Stimulated activated memory B cell treated with anti-CD40 and anti-IgM and Interleukin-4, amounts not matched to agents 10 μg/mL and 1 μg/mL and 100 μg/mL, for 72 hours (primary cell): ENCODE measurements at regions not wholly inside any gene's neighbourhood (a gene's known extent, or its start where the extent isn't known, plus 50 kb on each side); places are given as distances from the start of the nearest gene placed in this dataset.

Source experiments
- ATAC-seq: fragments of 150-1000 bp; cut with Tn5 transposase; 2 replicates; pipeline ENCODE4 v1.10.0; 2021
- H3K27ac Mint-ChIP-seq: one replicate; pipeline ENCODE4 v1.8.0; 2022; ENCODE audit warnings: mild to moderate bottlenecking, mixed read lengths
- H3K27me3 Mint-ChIP-seq: one replicate; pipeline ENCODE4 v1.8.0; 2022; ENCODE audit warnings: mixed read lengths
- H3K36me3 Mint-ChIP-seq: one replicate; pipeline ENCODE4 v1.8.0; 2022; ENCODE audit warnings: mixed read lengths
- H3K4me1 Mint-ChIP-seq: one replicate; pipeline ENCODE4 v1.8.0; 2022; ENCODE audit warnings: mixed read lengths
- H3K4me3 Mint-ChIP-seq: one replicate; pipeline ENCODE4 v1.8.0; 2022; ENCODE audit warnings: mild to moderate bottlenecking, moderate library complexity, mixed read lengths
- H3K9me3 Mint-ChIP-seq: one replicate; pipeline ENCODE4 v1.8.0; 2022; ENCODE audit warnings: mixed read lengths

- ATAC-seq, result no peak
- H3K4me3 Mint-ChIP-seq, result no peak overlapping the region
- H3K27me3 Mint-ChIP-seq, result no peaks in the 10 kb centered on the region
- H3K9me3 Mint-ChIP-seq, result peaks cover 13% of the 10 kb centered on the region
- H3K27ac Mint-ChIP-seq, result no peak overlapping the region
- H3K36me3 Mint-ChIP-seq, result no peaks in the 10 kb centered on the region
- H3K4me1 Mint-ChIP-seq, result no peaks in the 10 kb centered on the region
These were observed 308.9 kb downstream of the MN1 start for GRCh38 chr22:27492566-27493201.

- Mint-ChIP-seq H3K27ac (no peak overlapping the region), H3K27me3 (no peaks in the 10 kb centered on the region)
- no peak for ATAC-seq
These were observed 307.8 kb downstream of the MN1 start for GRCh38 chr22:27493796-27494195.

DNA sequence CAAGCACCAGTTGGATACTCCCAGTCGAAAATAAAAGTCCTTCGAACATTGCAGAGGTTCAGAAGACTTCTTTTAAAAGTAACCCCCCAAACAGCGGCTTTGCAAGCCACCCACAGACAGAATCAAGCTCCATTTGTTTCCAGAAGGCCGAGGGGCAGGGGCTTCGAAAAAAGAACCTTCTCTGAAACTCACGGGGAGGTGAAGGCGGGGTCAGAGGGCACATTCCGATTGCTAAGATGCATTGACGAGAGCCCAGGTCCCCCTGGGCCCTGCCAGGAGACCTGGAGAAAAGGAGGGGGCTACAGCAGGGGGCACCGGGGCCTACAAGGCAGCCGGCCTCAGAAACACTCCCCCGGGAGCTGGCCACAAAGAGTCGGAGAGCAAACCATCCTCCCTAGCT lies 306.8 kb downstream of the MN1 start:
- Mint-ChIP-seq H3K27me3 (no peaks in the 10 kb centered on the region), H3K4me1 (no peaks in the 10 kb centered on the region), H3K9me3 (peaks cover 13% of the 10 kb centered on the region), H3K27ac (no peak overlapping the region), H3K4me3 (no peak overlapping the region), H3K36me3 (no peaks in the 10 kb centered on the region)
- ATAC-seq, result no peak

More at GRCh38 chr22:27493796-27494195, 307.8 kb downstream of the MN1 start:
- Mint-ChIP-seq H3K36me3 (no peaks in the 10 kb centered on the region), H3K9me3 (peaks cover 13% of the 10 kb centered on the region), H3K4me3 (no peak overlapping the region), H3K4me1 (no peaks in the 10 kb centered on the region)

DNA sequence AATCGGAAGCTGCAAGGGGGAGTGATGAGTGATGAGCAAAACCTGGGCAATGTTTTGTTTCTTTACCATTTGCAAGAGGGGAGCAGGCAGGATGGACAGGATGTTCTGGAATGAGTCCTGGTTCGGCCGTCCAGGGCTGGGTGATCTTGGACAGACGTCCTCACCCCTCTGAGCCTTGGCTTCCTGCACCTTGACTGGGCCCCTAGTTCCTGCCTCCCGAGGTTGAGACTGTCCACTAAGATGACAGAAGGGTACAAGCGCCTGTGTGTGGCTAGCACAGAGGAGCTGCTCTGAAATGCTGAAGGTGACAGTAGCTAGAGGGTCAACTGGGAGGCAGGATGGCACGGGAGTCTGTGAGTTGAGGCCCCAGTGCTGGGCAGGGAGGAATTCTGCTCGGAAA lies 306.2 kb downstream of the MN1 start:
- Mint-ChIP-seq H3K27ac (no peak overlapping the region), H3K4me1 (no peaks in the 10 kb centered on the region), H3K36me3 (no peaks in the 10 kb centered on the region), H3K27me3 (no peaks in the 10 kb centered on the region), H3K9me3 (peaks cover 13% of the 10 kb centered on the region), H3K4me3 (no peak overlapping the region)
- no peak for ATAC-seq

DNA sequence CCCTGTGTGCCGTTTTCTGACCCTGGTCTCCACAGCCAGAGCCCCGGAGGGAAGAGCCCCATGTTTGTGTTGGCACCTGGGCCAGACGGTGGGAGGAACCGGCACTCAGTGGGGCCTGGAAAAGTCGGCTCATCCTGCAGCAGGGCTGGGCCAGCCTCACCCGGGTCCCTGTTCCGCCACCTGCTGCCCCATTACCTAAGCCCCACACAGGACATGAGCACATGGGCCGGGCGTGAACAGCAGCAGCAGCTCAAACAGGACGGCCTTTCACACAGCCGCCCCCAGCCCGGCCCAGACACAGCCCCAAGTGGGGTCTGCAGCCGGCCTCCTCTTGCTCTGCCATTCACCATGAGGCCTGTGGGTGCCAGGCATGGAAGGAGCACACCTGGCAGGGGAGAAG lies 302.4 kb downstream of the MN1 start:
- no peak for ATAC-seq
- Mint-ChIP-seq H3K36me3 (no peaks in the 10 kb centered on the region), H3K4me1 (no peaks in the 10 kb centered on the region), H3K9me3 (peaks cover 6% of the 10 kb centered on the region), H3K4me3 (no peak overlapping the region), H3K27me3 (no peaks in the 10 kb centered on the region), H3K27ac (no peak overlapping the region)

- no peak for ATAC-seq
- Mint-ChIP-seq H3K27me3 (no peaks in the 10 kb centered on the region), H3K36me3 (no peaks in the 10 kb centered on the region), H3K27ac (no peak overlapping the region), H3K4me1 (no peaks in the 10 kb centered on the region), H3K4me3 (no peak overlapping the region), H3K9me3 (peaks cover 6% of the 10 kb centered on the region)
These were observed 300.2 kb downstream of the MN1 start for GRCh38 chr22:27501191-27501936.

DNA sequence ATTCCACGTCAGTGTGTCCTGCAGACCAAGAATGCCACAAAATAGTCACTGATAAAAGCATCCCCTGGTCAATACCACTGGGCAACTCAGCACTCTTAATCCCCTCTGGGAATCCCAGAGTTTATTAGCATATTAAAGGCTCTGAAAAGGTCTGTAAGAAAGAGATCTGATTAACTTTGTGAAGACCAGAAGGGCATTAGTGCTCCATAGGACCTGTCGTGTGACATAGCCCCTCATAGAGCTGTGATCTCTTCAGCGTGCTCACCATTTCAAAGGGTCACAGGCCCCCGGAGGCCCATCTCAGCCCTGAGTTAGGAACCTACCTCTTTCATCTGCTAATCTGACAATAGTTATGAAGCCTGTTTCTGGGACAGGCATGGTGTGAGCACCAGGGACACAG lies 299.2 kb downstream of the MN1 start:
- no peak overlapping the region for H3K4me3 Mint-ChIP-seq
- no peak overlapping the region for H3K27ac Mint-ChIP-seq
- no peaks in the 10 kb centered on the region for H3K27me3 Mint-ChIP-seq
- H3K9me3 Mint-ChIP-seq, result peaks cover 6% of the 10 kb centered on the region
- no peaks in the 10 kb centered on the region for H3K4me1 Mint-ChIP-seq
- H3K36me3 Mint-ChIP-seq, result no peaks in the 10 kb centered on the region
- no peak for ATAC-seq

- no peak for ATAC-seq
- Mint-ChIP-seq H3K4me3 (no peak overlapping the region), H3K9me3 (peaks cover 6% of the 10 kb centered on the region), H3K36me3 (no peaks in the 10 kb centered on the region), H3K4me1 (no peaks in the 10 kb centered on the region), H3K27me3 (no peaks in the 10 kb centered on the region), H3K27ac (no peak overlapping the region)
These were observed 296.9 kb downstream of the MN1 start for GRCh38 chr22:27504360-27505253.

DNA sequence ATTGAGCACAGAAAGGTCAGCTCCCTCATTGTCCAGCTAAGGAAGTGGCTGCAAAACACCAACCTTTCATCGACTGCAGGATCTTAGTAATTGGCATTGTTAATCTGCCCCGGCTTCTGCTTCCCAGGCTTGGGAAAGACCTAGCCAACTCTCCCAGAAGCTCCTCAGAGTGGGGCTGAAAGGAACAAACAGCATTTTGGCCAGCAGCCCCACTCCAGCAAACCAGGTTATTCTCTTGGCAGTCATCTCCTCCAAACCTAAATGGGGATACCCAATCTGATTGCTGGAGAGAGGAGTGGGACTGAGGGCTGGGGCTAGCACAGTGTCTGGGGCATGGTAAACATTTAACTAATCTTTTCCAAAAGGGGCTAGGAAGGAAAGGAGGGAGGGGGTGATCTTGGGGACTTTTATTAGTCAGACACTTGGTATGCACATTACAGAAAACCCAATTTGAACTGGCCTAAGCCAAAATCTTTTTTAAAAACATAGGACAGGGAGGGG lies 294.4 kb downstream of the MN1 start:
- Mint-ChIP-seq H3K4me1 (no peaks in the 10 kb centered on the region), H3K4me3 (no peak overlapping the region), H3K27me3 (no peaks in the 10 kb centered on the region), H3K27ac (no peak overlapping the region), H3K9me3 (peaks cover 6% of the 10 kb centered on the region), H3K36me3 (no peaks in the 10 kb centered on the region)
- no peak for ATAC-seq

- ATAC-seq, result no peak
- Mint-ChIP-seq H3K27me3 (no peaks in the 10 kb centered on the region), H3K4me1 (no peaks in the 10 kb centered on the region), H3K4me3 (no peak overlapping the region), H3K27ac (no peak overlapping the region), H3K36me3 (no peaks in the 10 kb centered on the region), H3K9me3 (peaks cover 6% of the 10 kb centered on the region)
These were observed 293.5 kb downstream of the MN1 start for GRCh38 chr22:27507935-27508526.

DNA sequence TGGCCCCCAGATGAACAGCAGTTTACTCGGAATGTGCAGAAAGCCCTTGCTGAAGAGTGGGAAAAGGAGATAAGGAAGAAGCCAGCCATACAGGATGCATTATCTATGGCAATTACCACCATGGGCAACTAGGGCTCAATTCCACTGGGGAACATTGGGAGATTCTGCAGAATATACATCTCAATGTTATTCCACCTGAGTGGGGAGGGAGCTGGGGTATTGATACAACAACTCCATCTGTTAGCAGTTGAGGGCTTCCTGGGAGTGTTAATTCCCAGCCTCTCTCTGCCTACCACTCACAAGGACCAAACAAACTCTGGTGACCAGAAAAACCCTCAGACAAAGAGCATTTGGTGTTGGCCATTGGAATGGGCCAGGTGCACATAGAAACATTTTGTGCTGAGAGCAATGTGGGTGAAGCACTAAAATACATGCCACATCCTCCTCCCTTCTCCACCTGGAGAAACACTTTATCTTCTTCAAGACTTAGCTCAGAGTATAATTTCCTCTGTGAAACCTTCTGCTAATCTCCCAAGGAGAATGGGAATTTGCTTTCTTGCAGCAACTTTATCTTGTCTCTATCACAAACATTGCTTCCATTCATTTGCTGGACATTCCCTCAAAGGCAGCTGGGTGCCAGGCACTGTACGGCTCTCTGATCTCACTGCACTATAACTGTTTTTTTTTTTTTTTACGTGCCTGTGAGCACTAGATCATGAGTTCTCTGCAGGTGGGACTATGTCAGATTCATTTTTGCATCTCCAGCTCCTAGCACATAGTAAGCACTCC lies 292.2 kb downstream of the MN1 start:
- Mint-ChIP-seq H3K36me3 (no peaks in the 10 kb centered on the region), H3K4me1 (no peaks in the 10 kb centered on the region), H3K27me3 (no peaks in the 10 kb centered on the region), H3K4me3 (no peak overlapping the region), H3K27ac (no peak overlapping the region), H3K9me3 (no peaks in the 10 kb centered on the region)
- no peak for ATAC-seq

DNA sequence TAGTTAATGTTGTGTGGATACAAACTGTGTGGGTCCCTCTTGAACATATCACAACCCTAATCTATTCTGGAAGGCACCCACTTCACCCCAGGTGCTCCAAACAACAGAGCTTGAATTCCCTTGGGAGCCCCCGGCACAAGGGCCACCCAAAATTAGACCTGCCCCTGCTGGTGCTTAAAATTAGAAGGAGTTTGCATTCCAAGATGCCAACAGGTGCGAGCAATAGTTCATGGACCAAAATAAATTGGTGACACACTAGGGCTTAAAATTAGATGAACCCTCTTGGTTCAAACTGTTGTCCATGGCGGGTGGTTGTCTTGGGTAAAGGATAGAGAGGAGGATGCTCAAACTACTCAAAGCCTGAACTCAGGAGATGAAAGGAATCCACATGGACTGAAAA lies 291.5 kb downstream of the MN1 start:
- Mint-ChIP-seq H3K4me1 (no peaks in the 10 kb centered on the region), H3K9me3 (no peaks in the 10 kb centered on the region), H3K27me3 (no peaks in the 10 kb centered on the region), H3K4me3 (no peak overlapping the region), H3K36me3 (no peaks in the 10 kb centered on the region), H3K27ac (no peak overlapping the region)
- no peak for ATAC-seq

DNA sequence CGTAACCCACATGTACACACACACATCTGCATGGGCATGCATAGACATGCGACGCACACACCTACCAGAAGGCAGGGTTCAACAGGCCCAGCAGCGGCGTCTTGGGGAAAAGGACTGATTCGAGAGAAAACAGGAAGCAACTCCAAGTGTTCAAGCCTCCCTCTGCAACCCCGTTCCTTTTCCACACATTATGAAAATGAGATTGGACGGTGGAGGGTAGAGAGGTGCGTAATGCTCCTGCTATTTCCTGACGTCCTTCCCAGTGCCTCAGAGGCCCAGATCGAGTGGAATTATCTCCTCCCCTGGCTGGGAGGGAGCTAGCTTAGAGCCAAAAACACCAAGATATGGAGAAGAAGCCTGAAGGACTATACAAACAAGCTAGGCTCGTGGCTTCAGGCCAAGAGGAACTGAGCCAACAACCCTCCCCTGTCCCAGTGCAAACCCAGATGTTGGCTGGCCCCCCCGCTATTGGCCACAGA lies 289.2 kb downstream of the MN1 start:
- Mint-ChIP-seq H3K27me3 (no peaks in the 10 kb centered on the region), H3K27ac (no peak overlapping the region)

GRCh38 chr22:27513021-27513420 lies 288.5 kb downstream of the MN1 start:
- Mint-ChIP-seq H3K4me1 (no peaks in the 10 kb centered on the region), H3K4me3 (no peak overlapping the region), H3K9me3 (no peaks in the 10 kb centered on the region), H3K27ac (no peak overlapping the region), H3K27me3 (no peaks in the 10 kb centered on the region), H3K36me3 (no peaks in the 10 kb centered on the region)
- ATAC-seq, result no peak

More for the DNA sequence above, 289.2 kb downstream of the MN1 start:
- no peaks in the 10 kb centered on the region for H3K36me3 Mint-ChIP-seq
- no peak overlapping the region for H3K4me3 Mint-ChIP-seq
- H3K9me3 Mint-ChIP-seq, result no peaks in the 10 kb centered on the region
- no peaks in the 10 kb centered on the region for H3K4me1 Mint-ChIP-seq
- ATAC-seq, result no peak
